MCF 10A (cell line): ENCODE measurements at regions not wholly inside any gene's neighbourhood (a gene's known extent, or its start where the extent isn't known, plus 50 kb on each side); places are given as distances from the start of the nearest gene placed in this dataset.

Experiments
- BruUV-seq: library from RNA; stranded (reverse); fragments of 400-500 nt; replicated peaks from 2 replicates; lab custom pipeline; 2021; lab: Mats Ljungman, UMichigan
- CTCF ChIA-PET: fragments of 300-600 bp; sonication (Branson Sonifier 250); formaldehyde crosslinking; extraction: SDS; loops from one replicate; lab custom pipeline; 2021; ENCODE audit warnings: antibody characterized with exemption, inconsistent platforms; lab: Yijun Ruan, JAX
- POLR2A ChIA-PET: fragments of 300-600, 350-650 bp; sonication (Branson Sonifier 250); formaldehyde crosslinking; extraction: SDS; loops from one replicate; lab custom pipeline; 2020; ENCODE audit warnings: antibody characterized with exemption, inconsistent platforms; lab: Yijun Ruan, JAX
- DNase-seq: peaks from one replicate; pipeline ENCODE4 v3.0.0-alpha.2; 2018; ENCODE audit not compliant: unreplicated experiment
- H3K27ac Mint-ChIP-seq: one replicate; pipeline ENCODE4 v1.8.0; 2022; ENCODE audit warnings: mild to moderate bottlenecking, low read depth, mixed read lengths; ENCODE audit not compliant: unreplicated experiment
- H3K27me3 Mint-ChIP-seq: one replicate; pipeline ENCODE4 v1.8.0; 2022; ENCODE audit warnings: mixed read lengths; ENCODE audit not compliant: insufficient read depth, unreplicated experiment
- H3K36me3 Mint-ChIP-seq: one replicate; pipeline ENCODE4 v1.8.0; 2022; ENCODE audit warnings: mild to moderate bottlenecking, moderate library complexity, mixed read lengths; ENCODE audit not compliant: insufficient read depth, unreplicated experiment
- H3K4me1 Mint-ChIP-seq: one replicate; pipeline ENCODE4 v1.8.0; 2022; ENCODE audit warnings: mixed read lengths; ENCODE audit not compliant: insufficient read depth, unreplicated experiment
- H3K4me3 Mint-ChIP-seq: one replicate; pipeline ENCODE4 v1.8.0; 2022; ENCODE audit warnings: mild to moderate bottlenecking, moderate library complexity, mixed read lengths; ENCODE audit not compliant: unreplicated experiment
- H3K9me3 Mint-ChIP-seq: one replicate; pipeline ENCODE4 v1.8.0; 2022; ENCODE audit warnings: mixed read lengths; ENCODE audit not compliant: unreplicated experiment
- CTCF ChIP-seq: fragments of 200-600 bp; IDR thresholded peaks from one replicate; pipeline ENCODE4 v1.8.0; 2022; ENCODE audit warnings: antibody characterized with exemption, mild to moderate bottlenecking; ENCODE audit not compliant: unreplicated experiment
- intact Hi-C: fragments of 100-400 bp; cut with micrococcal nuclease; formaldehyde crosslinking; loops from 2 replicates; pipeline ENCODE4 v1.14.1; 2022

DNA sequence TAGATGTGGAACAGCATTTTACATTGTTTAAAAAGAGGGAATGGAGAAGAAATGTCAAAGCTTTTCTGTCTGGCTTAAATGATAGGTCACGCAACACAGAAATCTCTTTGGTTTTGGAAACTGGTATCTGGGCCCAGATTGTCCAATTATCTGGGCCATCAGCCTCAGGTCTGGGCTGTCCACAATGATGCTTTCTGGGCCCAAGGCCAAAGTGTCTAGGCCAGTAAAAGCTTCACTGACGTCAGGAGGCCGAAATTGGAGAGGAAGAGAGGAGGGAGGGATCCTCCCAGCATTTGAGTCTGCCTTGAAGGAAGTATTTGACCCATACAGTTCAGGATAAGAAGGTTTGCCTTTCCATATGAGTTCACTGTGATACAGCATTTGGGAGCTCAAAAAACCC, 60.7 kb upstream of the ALDH1A3 start:
- intact Hi-C loops: no loop called here
- CTCF ChIA-PET: no interaction called here
- Mint-ChIP-seq H3K4me3 (no peak overlapping the region), H3K36me3 (peaks cover 6% of the 10 kb centered on the region), H3K27me3 (no peaks in the 10 kb centered on the region), H3K9me3 (no peaks in the 10 kb centered on the region), H3K27ac (no peak overlapping the region), H3K4me1 (no peaks in the 10 kb centered on the region)
- BruUV-seq: no TSS peak
- peak; percentile 59 for DNase-seq
- POLR2A ChIA-PET: no interaction called here
- no peak for TF ChIP-seq CTCF

DNA sequence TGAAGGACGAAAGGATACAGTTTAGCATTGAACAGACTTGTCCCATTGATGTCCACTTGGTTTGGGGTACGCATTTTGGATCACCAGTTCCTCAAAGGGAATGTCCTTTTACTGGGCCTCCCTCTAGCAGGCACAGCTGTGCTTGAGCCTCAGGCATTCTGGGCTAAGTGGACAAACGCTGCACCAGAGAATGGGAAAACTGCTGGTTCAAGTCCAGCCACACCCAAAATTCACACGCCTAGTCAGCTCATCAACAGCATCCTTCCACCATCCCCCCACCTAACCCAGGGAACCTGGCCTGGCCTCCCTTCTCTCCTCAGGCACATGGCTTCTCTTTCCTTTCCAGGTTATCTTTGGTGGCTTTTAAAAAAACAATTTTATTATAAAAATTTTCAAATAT, 59.1 kb upstream of the ALDH1A3 start:
- Mint-ChIP-seq H3K36me3 (peaks cover 6% of the 10 kb centered on the region), H3K9me3 (no peaks in the 10 kb centered on the region), H3K4me1 (no peaks in the 10 kb centered on the region), H3K27ac (no peak overlapping the region), H3K4me3 (no peak overlapping the region), H3K27me3 (no peaks in the 10 kb centered on the region)
- no peak for TF ChIP-seq CTCF
- no TSS peak for BruUV-seq
- no peak for DNase-seq
- intact Hi-C loops: no loop called here
- CTCF ChIA-PET: interaction anchor here (1.3 kb wide), 1 partner anchor 14 kb away, joined by 4 read pairs; no protein-coding TSS in a partner anchor
- POLR2A ChIA-PET: interaction anchor here (0.7 kb wide), 1 partner anchor 55 kb away, joined by 3 read pairs; no protein-coding TSS in a partner anchor

DNA sequence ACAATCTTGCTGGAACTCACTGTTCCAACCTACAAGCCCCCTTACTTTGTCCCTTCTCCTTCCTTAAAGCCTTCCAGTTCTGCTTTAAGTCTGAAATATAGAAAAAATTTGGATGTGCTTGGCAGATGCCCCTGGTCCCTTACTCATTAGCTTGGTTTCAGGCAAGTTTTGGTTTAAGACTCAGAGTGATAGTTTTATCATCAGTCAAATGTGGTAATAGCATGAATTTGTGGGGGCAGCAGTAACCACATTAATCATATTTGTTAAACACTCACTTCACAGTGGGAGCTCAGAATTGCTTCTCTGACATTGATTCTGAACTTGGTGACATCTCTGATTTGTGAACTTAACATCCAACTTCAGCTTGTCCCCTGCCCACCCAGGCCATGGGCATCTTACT, 58.3 kb upstream of the ALDH1A3 start:
- TF ChIP-seq CTCF: no peak
- Mint-ChIP-seq H3K36me3 (peaks cover 6% of the 10 kb centered on the region), H3K9me3 (no peaks in the 10 kb centered on the region), H3K27ac (no peak overlapping the region), H3K4me1 (no peaks in the 10 kb centered on the region), H3K4me3 (no peak overlapping the region), H3K27me3 (no peaks in the 10 kb centered on the region)
- intact Hi-C loops: no loop called here
- CTCF ChIA-PET: interaction anchor here (1.3 kb wide), 1 partner anchor 13 kb away, joined by 4 read pairs; no protein-coding TSS in a partner anchor
- POLR2A ChIA-PET: no interaction called here
- BruUV-seq: no TSS peak
- DNase-seq: no peak

GRCh38 chr15:100824211-100824610, 55.4 kb upstream of the ALDH1A3 start:
- no peak for DNase-seq
- no peak for TF ChIP-seq CTCF
- Mint-ChIP-seq H3K27ac (no peak overlapping the region), H3K36me3 (peaks cover under 1% of the 10 kb centered on the region), H3K4me3 (no peak overlapping the region), H3K27me3 (no peaks in the 10 kb centered on the region), H3K4me1 (no peaks in the 10 kb centered on the region), H3K9me3 (peaks cover 9% of the 10 kb centered on the region)
- BruUV-seq: no TSS peak
- ChIA-PET POLR2A (no interaction called here), CTCF (no interaction called here)
- intact Hi-C loops: no loop called here
